Cardiac muscle cell (in vitro differentiated cells and primary cell): ENCODE measurements at regions not wholly inside any gene's neighbourhood (a gene's known extent, or its start where the extent isn't known, plus 50 kb on each side); places are given as distances from the start of the nearest gene placed in this dataset.
"Not testable (repeated sequence)": the region's sequence is repeated elsewhere in the genome, so short reads cannot be mapped to it uniquely, and the experiment has no call there.

Experiments used
- DNase-seq, 2 donors: peaks; one replicate each; pipeline versions ENCODE4 v3.0.0 to v3.0.0-alpha.2; 2010 to 2017; ENCODE audit warnings: low read depth in 1 of 2, low spot score in 1 of 2
- H3K27ac ChIP-seq: fragments of 200-600 bp; sonication (generic); 2 replicates; pipeline ENCODE4 v1.5.1; 2016
- H3K27me3 ChIP-seq: fragments of 200-600 bp; sonication (generic); 2 replicates; pipeline ENCODE4 v1.6.0; 2016; ENCODE audit warnings: control low read depth
- H3K36me3 ChIP-seq: fragments of 200-600 bp; sonication (generic); 2 replicates; pipeline ENCODE4 v1.5.1; 2016; ENCODE audit warnings: control low read depth
- H3K4me1 ChIP-seq: fragments of 200-600 bp; sonication (generic); 2 replicates; pipeline ENCODE4 v1.8.1; 2017; ENCODE audit warnings: low read depth, mild to moderate bottlenecking, mixed run types
- H3K4me3 ChIP-seq: fragments of 200-600 bp; sonication (generic); 2 replicates; pipeline ENCODE4 v1.5.1; 2016; ENCODE audit warnings: mild to moderate bottlenecking
- H3K9me3 ChIP-seq: fragments of 200-600 bp; sonication (generic); 2 replicates; pipeline ENCODE4 v1.5.1; 2017; ENCODE audit warnings: low read depth, mild to moderate bottlenecking, control low read depth
- TF ChIP-seq, protein P1 (sequence below): IDR thresholded peaks from 2 replicates; pipeline ENCODE4 v1.5.1; 2012; ENCODE audit warnings: low read depth, mild to moderate bottlenecking, low read length

DNA sequence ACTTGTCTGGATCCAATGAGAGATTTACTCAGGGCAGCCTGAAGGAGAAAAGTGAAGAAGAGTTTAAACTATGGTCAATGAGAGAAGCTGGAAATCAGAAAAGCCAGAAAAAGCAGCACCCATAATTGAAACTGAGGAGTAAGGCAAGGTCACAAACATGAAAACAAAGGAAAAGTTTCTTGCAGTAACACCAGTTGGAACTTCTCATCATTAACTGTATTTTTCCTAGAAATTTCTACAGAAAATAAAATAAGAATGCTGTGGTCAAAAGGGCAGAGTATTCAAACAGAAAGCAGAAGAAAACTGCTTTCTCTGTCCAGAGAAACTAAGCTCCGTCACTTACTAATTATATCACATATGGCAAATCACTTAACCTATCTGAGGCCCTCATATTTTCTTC lies 102.2 kb downstream of the OR13H1 start:
- no peak overlapping the region for H3K4me3 ChIP-seq
- no peaks in the 10 kb centered on the region for H3K4me1 ChIP-seq
- no peaks in the 10 kb centered on the region for H3K9me3 ChIP-seq
- no peak overlapping the region for H3K27ac ChIP-seq
- TF ChIP-seq, protein P1, sequence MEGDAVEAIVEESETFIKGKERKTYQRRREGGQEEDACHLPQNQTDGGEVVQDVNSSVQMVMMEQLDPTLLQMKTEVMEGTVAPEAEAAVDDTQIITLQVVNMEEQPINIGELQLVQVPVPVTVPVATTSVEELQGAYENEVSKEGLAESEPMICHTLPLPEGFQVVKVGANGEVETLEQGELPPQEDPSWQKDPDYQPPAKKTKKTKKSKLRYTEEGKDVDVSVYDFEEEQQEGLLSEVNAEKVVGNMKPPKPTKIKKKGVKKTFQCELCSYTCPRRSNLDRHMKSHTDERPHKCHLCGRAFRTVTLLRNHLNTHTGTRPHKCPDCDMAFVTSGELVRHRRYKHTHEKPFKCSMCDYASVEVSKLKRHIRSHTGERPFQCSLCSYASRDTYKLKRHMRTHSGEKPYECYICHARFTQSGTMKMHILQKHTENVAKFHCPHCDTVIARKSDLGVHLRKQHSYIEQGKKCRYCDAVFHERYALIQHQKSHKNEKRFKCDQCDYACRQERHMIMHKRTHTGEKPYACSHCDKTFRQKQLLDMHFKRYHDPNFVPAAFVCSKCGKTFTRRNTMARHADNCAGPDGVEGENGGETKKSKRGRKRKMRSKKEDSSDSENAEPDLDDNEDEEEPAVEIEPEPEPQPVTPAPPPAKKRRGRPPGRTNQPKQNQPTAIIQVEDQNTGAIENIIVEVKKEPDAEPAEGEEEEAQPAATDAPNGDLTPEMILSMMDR = no peak
- H3K27me3 ChIP-seq = no peaks in the 10 kb centered on the region
- no peak for DNase-seq
- no peaks in the 10 kb centered on the region for H3K36me3 ChIP-seq

DNA sequence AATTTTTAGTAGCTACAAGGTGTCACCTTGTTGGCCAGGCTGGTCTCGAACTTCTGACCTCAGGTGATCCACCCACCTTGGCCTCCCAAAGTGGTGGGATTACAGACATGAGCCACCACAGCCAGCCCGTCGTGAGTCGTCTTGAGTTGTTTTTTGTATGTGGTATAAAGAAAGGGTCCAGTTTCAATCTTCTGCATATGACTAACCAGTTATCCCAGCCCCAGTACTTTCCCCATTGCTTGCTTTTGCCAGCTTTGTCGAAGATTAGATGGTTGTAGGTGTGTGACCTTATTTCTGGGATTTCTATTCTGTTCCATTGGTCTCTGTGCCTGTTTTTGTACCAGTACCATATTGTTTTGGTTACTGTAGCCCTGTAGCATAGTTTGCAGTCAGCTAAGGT lies 105.9 kb downstream of the OR13H1 start:
- H3K4me3 ChIP-seq = no peak overlapping the region
- H3K27ac ChIP-seq = no peak overlapping the region
- H3K27me3 ChIP-seq = no peaks in the 10 kb centered on the region
- TF ChIP-seq, protein P1 = no peak
- no peak for DNase-seq
- H3K4me1 ChIP-seq = no peaks in the 10 kb centered on the region
- no peaks in the 10 kb centered on the region for H3K36me3 ChIP-seq
- H3K9me3 ChIP-seq = no peaks in the 10 kb centered on the region

DNA sequence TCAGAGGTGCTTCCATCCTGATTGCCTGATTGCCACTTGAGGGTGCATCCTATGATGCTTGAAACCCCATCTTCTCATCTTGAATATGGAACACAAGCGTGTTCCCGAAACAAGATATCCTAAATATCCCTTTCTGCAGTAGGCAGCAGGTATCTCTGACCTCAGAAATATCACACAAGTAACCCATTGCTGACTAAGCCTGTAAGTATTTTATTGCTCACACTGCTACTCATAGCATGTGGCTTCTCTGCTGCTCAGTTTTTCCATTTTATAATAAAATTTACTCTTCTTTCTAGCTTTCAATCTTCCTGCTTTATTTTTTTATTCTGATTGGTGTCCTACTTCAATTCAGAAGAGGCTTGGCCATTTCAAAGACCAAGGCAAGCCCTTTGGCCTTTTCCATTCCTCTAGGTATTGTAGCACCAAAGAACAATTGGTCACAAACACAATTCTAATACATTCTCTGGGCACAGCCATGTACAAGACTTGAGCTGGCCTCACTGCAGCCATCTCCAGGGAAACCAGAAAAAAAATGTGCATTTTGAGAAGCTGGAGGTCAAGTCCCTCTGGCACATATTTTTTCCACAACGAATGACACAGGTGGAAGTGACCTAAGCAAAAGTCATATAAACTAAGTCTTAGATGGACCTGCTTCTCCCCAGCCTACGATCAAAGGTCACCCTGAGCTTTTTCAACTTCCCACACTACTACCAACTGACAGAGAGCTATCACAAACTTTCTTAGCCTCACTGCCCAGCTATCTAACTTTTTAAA lies 107.0 kb downstream of the OR13H1 start:
- H3K4me1 ChIP-seq = no peaks in the 10 kb centered on the region
- DNase-seq = no peak
- H3K27ac ChIP-seq = no peak overlapping the region
- H3K27me3 ChIP-seq = no peaks in the 10 kb centered on the region
- no peaks in the 10 kb centered on the region for H3K36me3 ChIP-seq
- H3K4me3 ChIP-seq = no peak overlapping the region
- H3K9me3 ChIP-seq = no peaks in the 10 kb centered on the region
- TF ChIP-seq, protein P1 = no peak

DNA sequence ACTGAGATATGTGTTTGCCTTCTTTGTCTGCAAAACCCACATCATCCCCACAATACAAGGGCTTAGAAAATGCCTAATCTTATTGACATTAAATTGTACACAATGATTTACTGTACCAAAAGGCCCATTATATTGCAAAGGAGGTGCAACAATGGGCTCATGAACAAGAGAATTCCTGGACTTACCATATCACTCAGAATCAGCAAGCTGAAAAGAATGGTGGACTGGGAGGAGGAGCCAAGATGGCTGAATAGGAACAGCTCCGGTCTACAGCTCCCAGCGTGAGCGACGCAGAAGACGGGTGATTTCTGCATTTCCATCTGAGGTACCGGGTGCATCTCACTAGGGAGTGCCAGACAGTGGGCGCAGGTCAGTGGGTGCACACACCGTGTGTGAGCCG lies 119.9 kb downstream of the OR13H1 start:
- H3K36me3 ChIP-seq, H3K27me3 ChIP-seq, H3K27ac ChIP-seq, H3K9me3 ChIP-seq, DNase-seq, H3K4me3 ChIP-seq, H3K4me1 ChIP-seq: not testable (repeated sequence)

DNA sequence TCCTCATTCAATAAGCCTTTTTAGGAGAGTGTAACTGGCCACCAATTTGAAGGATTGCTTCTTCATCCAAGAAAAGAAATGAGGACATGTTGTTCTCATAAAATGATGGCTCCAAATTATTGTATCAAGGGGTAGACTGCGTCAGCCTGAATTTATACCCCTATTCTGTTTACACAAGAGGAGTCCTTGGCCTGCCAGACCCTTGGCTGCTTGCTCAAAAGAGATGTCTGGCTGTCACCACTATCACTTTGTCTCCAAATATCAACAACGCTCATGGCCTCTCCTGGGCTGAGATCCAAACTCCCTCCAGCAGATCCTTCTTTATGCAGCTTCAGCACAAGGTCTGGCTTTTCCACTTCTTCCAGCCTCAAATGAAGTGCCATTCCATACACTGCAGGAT lies 127.9 kb downstream of the OR13H1 start:
- H3K9me3 ChIP-seq = no peaks in the 10 kb centered on the region
- no peak overlapping the region for H3K4me3 ChIP-seq
- DNase-seq = no peak
- no peaks in the 10 kb centered on the region for H3K27me3 ChIP-seq
- H3K27ac ChIP-seq = no peak overlapping the region
- H3K36me3 ChIP-seq = no peaks in the 10 kb centered on the region
- TF ChIP-seq, protein P1 = no peak
- no peaks in the 10 kb centered on the region for H3K4me1 ChIP-seq

DNA sequence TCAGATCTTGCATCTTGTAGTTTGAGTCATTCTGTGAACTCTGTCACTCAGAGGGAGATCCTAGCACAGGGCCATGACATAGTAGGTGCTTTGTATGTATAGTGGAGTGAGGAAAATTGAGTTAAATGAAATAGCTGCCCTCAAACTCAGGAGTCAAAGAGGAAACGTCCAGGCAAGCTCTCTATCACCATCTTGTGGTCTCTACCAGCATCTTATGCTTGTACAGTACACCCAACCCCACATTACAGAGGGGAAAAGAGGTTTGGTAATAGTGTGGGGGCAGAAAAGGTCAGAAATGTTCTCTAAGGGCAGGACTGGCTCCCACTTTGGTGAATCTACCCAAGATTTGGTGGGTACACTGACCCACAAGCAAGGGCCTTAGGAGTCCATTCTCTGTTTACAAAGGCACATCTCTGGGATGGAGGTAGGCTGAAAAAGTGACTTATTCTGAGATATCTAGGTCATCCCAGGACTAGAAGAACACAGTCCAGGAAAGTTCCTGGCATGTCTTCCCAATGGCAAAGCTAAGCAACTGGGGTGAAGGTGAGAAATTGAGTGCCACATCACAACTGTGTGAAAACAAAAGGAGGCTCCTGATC lies 131.8 kb downstream of the OR13H1 start:
- Histone ChIP-seq H3K27me3 (no peaks in the 10 kb centered on the region), H3K9me3 (no peaks in the 10 kb centered on the region), H3K27ac (no peak overlapping the region), H3K36me3 (no peaks in the 10 kb centered on the region), H3K4me1 (no peaks in the 10 kb centered on the region), H3K4me3 (no peak overlapping the region)
- TF ChIP-seq, protein P1 = peak; percentile 33
- peak; percentile 1 to 44 for DNase-seq
